Embryonic facial prominence (tissue), 1 donor: ENCODE measurements at regions not wholly inside any gene's neighbourhood (a gene's known extent, or its start where the extent isn't known, plus 50 kb on each side); places are given as distances from the start of the nearest gene placed in this dataset.

Experiments used
- DNase-seq: peaks from one replicate; pipeline ENCODE4 v3.0.0-alpha.2; 2016; ENCODE audit errors: extremely low spot score

GRCh38 chr4:1463088-1463926 is 57.1 kb upstream of the NKX1-1 start:
- peak; percentile 7 for DNase-seq

- DNase-seq = no peak
Measured at GRCh38 chr4:1462768-1463075, 56.5 kb upstream of the NKX1-1 start.

- DNase-seq = no peak
Measured at GRCh38 chr4:1462009-1462767, 55.9 kb upstream of the NKX1-1 start.

GRCh38 chr4:1460967-1461868 is 55.0 kb upstream of the NKX1-1 start:
- no peak for DNase-seq

GRCh38 chr4:1459722-1460511 is 53.7 kb upstream of the NKX1-1 start:
- no peak for DNase-seq

- DNase-seq = no peak
Measured at GRCh38 chr4:1459081-1459721, 53.0 kb upstream of the NKX1-1 start.

GRCh38 chr4:1458581-1458980 is 52.3 kb upstream of the NKX1-1 start:
- no peak for DNase-seq
